ENCODE measurements at regions not wholly inside any gene's neighbourhood (a gene's known extent, or its start where the extent isn't known, plus 50 kb on each side); places are given as distances from the start of the nearest gene placed in this dataset.

GRCh38 chr5:167317884-167318283 is 973.6 kb upstream of the WWC1 start:
- in situ Hi-C loops (cut with MboI): no loop called here
- intact Hi-C loops (cut with micrococcal nuclease; ENCODE audit: unreplicated experiment): no loop called here
- POLR2A ChIA-PET: no interaction called here
- H4K20me1 ChIP-seq (ENCODE audit: control insufficient read depth, insufficient read depth): no peaks in the 10 kb centered on the region
- SMC1A ChIA-PET (ENCODE audit: uncharacterized antibody, unreplicated experiment): no interaction called here
- no peak for FAIRE-seq
- BruUV-seq (replicated peaks): no TSS peak
- 4% methylated on average over 3 of the region's 3 CpGs for WGBS (ENCODE audit: insufficient coverage, insufficient replicate concordance, low lambda C conversion rate, missing lambda C conversion rate)
- no peak overlapping the region for H2AFZ ChIP-seq (ENCODE audit: control insufficient read depth, low read depth, low read length)
- no peak for DNase-seq (ENCODE audit: low read depth, low spot score)
- RAD21 ChIA-PET (ENCODE audit: unreplicated experiment): no interaction called here
- no peak for ATAC-seq
- no peaks in the 10 kb centered on the region for H3K27me3 ChIP-seq (replicated peaks in 1 of 2; ENCODE audit: control insufficient read depth in 2 of 2, insufficient read depth in 2 of 2, low read length in 1 of 2)
- H3K9me3 ChIP-seq (replicated peaks; ENCODE audit: control insufficient read depth, insufficient read depth, low read length): no peaks in the 10 kb centered on the region
- no peak overlapping the region for H3K27ac ChIP-seq (ENCODE audit: control insufficient read depth, insufficient read depth)
- H3K4me2 ChIP-seq (ENCODE audit: control insufficient read depth, insufficient read depth): no peak overlapping the region
- H3K36me3 ChIP-seq (ENCODE audit: control insufficient read depth in 2 of 2, insufficient read depth in 2 of 2, low read length in 1 of 2): no peaks in the 10 kb centered on the region
- no peak overlapping the region for H3K9ac ChIP-seq (ENCODE audit: control insufficient read depth, insufficient read depth, low read length)
- H3K4me1 ChIP-seq (ENCODE audit: control insufficient read depth, insufficient read depth, low read length): no peaks in the 10 kb centered on the region
- H3K79me2 ChIP-seq (ENCODE audit: control insufficient read depth, insufficient read depth, low read length): no peaks in the 10 kb centered on the region
- H3K4me3 ChIP-seq: no peak overlapping the region
- CTCF ChIA-PET: interaction anchor here (0.6 kb wide), 1 partner anchor 25 kb away, joined by 3 read pairs; no protein-coding TSS in a partner anchor
- TF ChIP-seq CUX1 (IDR thresholded peaks at IDR 0.05; ENCODE audit: insufficient replicate concordance, low read depth, low read length) (no peak), E4F1 (IDR thresholded peaks at IDR 0.05; ENCODE audit: borderline replicate concordance, partially characterized antibody) (no peak), SPI1 (IDR thresholded peaks at IDR 0.05; ENCODE audit: borderline replicate concordance, insufficient read depth, low read depth, low read length) (no peak), ZBTB11 (CRISPR knock-in tag; IDR thresholded peaks at IDR 0.05) (no peak), REST (IDR thresholded peaks at IDR 0.05; ENCODE audit: low read depth, low read length) (no peak), NR2C2 (IDR thresholded peaks at IDR 0.05; ENCODE audit: borderline replicate concordance, control insufficient read depth, insufficient read length, low read depth) (no peak), LARP7 (IDR thresholded peaks at IDR 0.05) (no peak), NBN (IDR thresholded peaks at IDR 0.05) (no peak), STAT1 (conservative IDR thresholded peaks at IDR 0.05) (no peak)

Data from GM12878 (cell line).